ENCODE measurements at regions not wholly inside any gene's neighbourhood (a gene's known extent, or its start where the extent isn't known, plus 50 kb on each side); places are given as distances from the start of the nearest gene placed in this dataset.

- Histone ChIP-seq H3K4me3 (ENCODE audit: low read depth in 2 of 2, low read length in 2 of 2) (no peak overlapping the region), H3K36me3 (ENCODE audit: control insufficient read depth, insufficient read depth, low read length) (no peaks in the 10 kb centered on the region), H3K4me1 (ENCODE audit: control insufficient read depth, insufficient read depth, low read length) (no peaks in the 10 kb centered on the region), H3K9me3 (ENCODE audit: control insufficient read depth, insufficient read depth, low read depth, low read length) (no peaks in the 10 kb centered on the region), H3K27ac (ENCODE audit: low read length) (no peak overlapping the region), H3K27me3 (ENCODE audit: control insufficient read depth, insufficient read depth, low read length) (no peaks in the 10 kb centered on the region)
- in situ Hi-C loops (cut with HindIII; ENCODE audit: low pct_unique_long_range_greater_than_20kb, low sequenced_read_pairs) (no loop called here), intact Hi-C loops (cut with micrococcal nuclease; ENCODE audit: unreplicated experiment) (no loop called here)
- CTCF ChIA-PET = no interaction called here
- ATAC-seq = no peak
- POLR2A ChIA-PET = no interaction called here
- TF ChIP-seq SIN3A (IDR thresholded peaks at IDR 0.05; ENCODE audit: borderline replicate concordance, insufficient read depth, low read depth, low read length) (no peak), REST (IDR thresholded peaks at IDR 0.05; ENCODE audit: insufficient read depth in 1 of 2, low read depth in 2 of 2, low read length in 1 of 2) (no peak), CTCF (IDR thresholded peaks at IDR 0.05) (no peak), TCF7L2 (IDR thresholded peaks at IDR 0.05; ENCODE audit: low read depth, low read length) (no peak), POLR2AphosphoS5 (IDR thresholded peaks at IDR 0.05; ENCODE audit: low read depth, low read length) (no peak)
- no peak for DNase-seq (ENCODE audit: low read depth, low spot score)
- no TSS peak for BruUV-seq (replicated peaks)
These were observed 1114.5 kb downstream of the RAPGEF2 start for GRCh38 chr4:160217352-160217751.

GRCh38 chr4:160224049-160224448 lies 1121.2 kb downstream of the RAPGEF2 start:
- Histone ChIP-seq H3K27me3 (ENCODE audit: control insufficient read depth, insufficient read depth, low read length) (no peaks in the 10 kb centered on the region), H3K36me3 (ENCODE audit: control insufficient read depth, insufficient read depth, low read length) (no peaks in the 10 kb centered on the region), H3K4me1 (ENCODE audit: control insufficient read depth, insufficient read depth, low read length) (no peaks in the 10 kb centered on the region), H3K4me3 (ENCODE audit: low read depth in 2 of 2, low read length in 2 of 2) (no peak overlapping the region), H3K27ac (ENCODE audit: low read length) (no peak overlapping the region), H3K9me3 (ENCODE audit: control insufficient read depth, insufficient read depth, low read depth, low read length) (no peaks in the 10 kb centered on the region)
- ATAC-seq (no peak), DNase-seq (ENCODE audit: low read depth, low spot score) (no peak)
- ChIA-PET POLR2A (no interaction called here), CTCF (no interaction called here)
- in situ Hi-C loops (cut with HindIII; ENCODE audit: low pct_unique_long_range_greater_than_20kb, low sequenced_read_pairs) = no loop called here
- intact Hi-C loops (cut with micrococcal nuclease; ENCODE audit: unreplicated experiment) = no loop called here
- BruUV-seq (replicated peaks) = no TSS peak
- no peak for TF ChIP-seq TCF7L2 (IDR thresholded peaks at IDR 0.05; ENCODE audit: low read depth, low read length)
- no peak for TF ChIP-seq CTCF (IDR thresholded peaks at IDR 0.05)
- no peak for TF ChIP-seq REST (IDR thresholded peaks at IDR 0.05; ENCODE audit: insufficient read depth in 1 of 2, low read depth in 2 of 2, low read length in 1 of 2)
- no peak for TF ChIP-seq POLR2AphosphoS5 (IDR thresholded peaks at IDR 0.05; ENCODE audit: low read depth, low read length)

All from Panc1 (cell line).